Caco-2 (cell line): ENCODE measurements at regions not wholly inside any gene's neighbourhood (a gene's known extent, or its start where the extent isn't known, plus 50 kb on each side); places are given as distances from the start of the nearest gene placed in this dataset.

Experiments used
- BruUV-seq: library from RNA; stranded (reverse); fragments of 400-500 nt; replicated peaks from 2 replicates; lab custom pipeline; 2021; lab: Mats Ljungman, UMichigan
- CTCF ChIA-PET: fragments of 300-600 bp; sonication (Branson Sonifier 250); formaldehyde crosslinking; loops from one replicate; lab custom pipeline; 2022; ENCODE audit warnings: antibody characterized with exemption; lab: Charles Lee
- POLR2A ChIA-PET: fragments of 300-600 bp; sonication (Branson Sonifier 250); formaldehyde crosslinking; loops from one replicate; lab custom pipeline; 2022; ENCODE audit warnings: antibody characterized with exemption; lab: Charles Lee
- DNase-seq, 2 experiments: peaks; one replicate each; pipeline versions ENCODE4 v3.0.0 to v3.0.0-alpha.2; 2020 to 2022
- H3K27me3 ChIP-seq: replicated peaks from 2 replicates; pipeline ENCODE4 v1.6.0; 2011; ENCODE audit warnings: low read length; ENCODE audit not compliant: control insufficient read depth, insufficient read depth
- H3K36me3 ChIP-seq: 2 replicates; pipeline ENCODE4 v1.5.1; 2011; ENCODE audit warnings: low read length; ENCODE audit not compliant: control insufficient read depth, insufficient read depth
- H3K4me1 ChIP-seq: fragments of 250-450 bp; sonication (Bioruptor Pico); 2 replicates; pipeline ENCODE4 v1.5.1; 2020; ENCODE audit warnings: mild to moderate bottlenecking
- H3K4me3 ChIP-seq: 2 replicates; pipeline ENCODE4 v1.5.1; 2011; ENCODE audit warnings: low read depth, mild to moderate bottlenecking, control low read depth, low read length
- H3K9me3 ChIP-seq: fragments of 250-450 bp; sonication (Bioruptor Pico); 2 replicates; pipeline ENCODE4 v1.5.1; 2020; ENCODE audit warnings: mild to moderate bottlenecking, moderate library complexity
- H3K27ac Mint-ChIP-seq: one replicate; pipeline ENCODE4 v1.8.0; 2022; ENCODE audit warnings: mixed read lengths; ENCODE audit not compliant: unreplicated experiment
- H3K27me3 Mint-ChIP-seq: one replicate; pipeline ENCODE4 v1.8.0; 2022; ENCODE audit warnings: mixed read lengths; ENCODE audit not compliant: insufficient read depth, unreplicated experiment
- H3K36me3 Mint-ChIP-seq: one replicate; pipeline ENCODE4 v1.8.0; 2022; ENCODE audit warnings: mild to moderate bottlenecking, mixed read lengths; ENCODE audit not compliant: insufficient read depth, unreplicated experiment
- H3K4me1 Mint-ChIP-seq: one replicate; pipeline ENCODE4 v1.8.0; 2022; ENCODE audit warnings: low read depth, mixed read lengths; ENCODE audit not compliant: unreplicated experiment
- H3K4me3 Mint-ChIP-seq: one replicate; pipeline ENCODE4 v1.8.0; 2022; ENCODE audit warnings: mild to moderate bottlenecking, moderate library complexity, mixed read lengths; ENCODE audit not compliant: unreplicated experiment
- H3K9me3 Mint-ChIP-seq: one replicate; pipeline ENCODE4 v1.8.0; 2022; ENCODE audit warnings: mixed read lengths; ENCODE audit not compliant: unreplicated experiment
- intact Hi-C: fragments of 100-400 bp; cut with micrococcal nuclease; formaldehyde crosslinking; loops from one replicate; pipeline ENCODE4 v1.10.0; 2022; ENCODE audit not compliant: unreplicated experiment
- TF ChIP-seq, protein P1 (sequence below), 2 experiments: fragments of 200-600 bp in 1 of 2; IDR thresholded peaks; 1 replicate in 1 of 2; 2 replicates in 1 of 2; pipeline versions ENCODE4 v1.5.1 to v1.8.0; 2011 to 2022; ENCODE audit warnings: antibody characterized with exemption in 1 of 2, control low read depth in 1 of 2, inconsistent platforms in 1 of 2, low read depth in 1 of 2, low read length in 1 of 2, mild to moderate bottlenecking in 1 of 2, moderate library complexity in 1 of 2; ENCODE audit not compliant: insufficient read depth in 1 of 2, severe bottlenecking in 1 of 2, unreplicated experiment in 1 of 2

DNA sequence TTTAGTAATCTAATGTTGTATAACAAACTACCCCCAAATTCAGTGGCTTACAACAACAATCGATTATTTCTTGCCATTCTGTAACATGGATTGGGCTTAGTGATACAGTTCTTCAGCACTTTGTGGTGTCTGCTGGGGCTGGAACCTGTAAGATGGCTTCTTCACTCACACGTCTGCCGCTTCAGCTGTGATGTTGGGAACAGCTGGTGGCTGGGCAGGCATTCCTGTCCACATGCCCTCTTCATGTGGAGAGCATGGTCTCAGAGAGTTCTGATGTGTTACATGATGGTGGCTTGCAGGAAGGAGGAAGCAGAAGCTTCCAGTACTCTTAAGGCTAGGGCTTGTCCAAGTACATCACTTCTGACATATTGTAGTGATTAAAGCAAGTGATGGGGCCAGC, 276.9 kb downstream of the PTBP2 start:
- no peak for DNase-seq
- Histone ChIP-seq H3K4me3 (no peak overlapping the region), H3K9me3 (no peaks in the 10 kb centered on the region), H3K36me3 (no peaks in the 10 kb centered on the region), H3K27me3 (no peaks in the 10 kb centered on the region), H3K4me1 (no peaks in the 10 kb centered on the region)
- TF ChIP-seq, protein P1, sequence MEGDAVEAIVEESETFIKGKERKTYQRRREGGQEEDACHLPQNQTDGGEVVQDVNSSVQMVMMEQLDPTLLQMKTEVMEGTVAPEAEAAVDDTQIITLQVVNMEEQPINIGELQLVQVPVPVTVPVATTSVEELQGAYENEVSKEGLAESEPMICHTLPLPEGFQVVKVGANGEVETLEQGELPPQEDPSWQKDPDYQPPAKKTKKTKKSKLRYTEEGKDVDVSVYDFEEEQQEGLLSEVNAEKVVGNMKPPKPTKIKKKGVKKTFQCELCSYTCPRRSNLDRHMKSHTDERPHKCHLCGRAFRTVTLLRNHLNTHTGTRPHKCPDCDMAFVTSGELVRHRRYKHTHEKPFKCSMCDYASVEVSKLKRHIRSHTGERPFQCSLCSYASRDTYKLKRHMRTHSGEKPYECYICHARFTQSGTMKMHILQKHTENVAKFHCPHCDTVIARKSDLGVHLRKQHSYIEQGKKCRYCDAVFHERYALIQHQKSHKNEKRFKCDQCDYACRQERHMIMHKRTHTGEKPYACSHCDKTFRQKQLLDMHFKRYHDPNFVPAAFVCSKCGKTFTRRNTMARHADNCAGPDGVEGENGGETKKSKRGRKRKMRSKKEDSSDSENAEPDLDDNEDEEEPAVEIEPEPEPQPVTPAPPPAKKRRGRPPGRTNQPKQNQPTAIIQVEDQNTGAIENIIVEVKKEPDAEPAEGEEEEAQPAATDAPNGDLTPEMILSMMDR (IDR thresholded peaks at IDR 0.05; ENCODE audit: insufficient read depth in 1 of 2, low read depth in 1 of 2, low read length in 1 of 2, severe bottlenecking in 1 of 2, unreplicated experiment in 1 of 2), result no peak
- Mint-ChIP-seq H3K27ac (no peak overlapping the region), H3K9me3 (no peaks in the 10 kb centered on the region), H3K4me1 (no peaks in the 10 kb centered on the region), H3K4me3 (no peak overlapping the region), H3K27me3 (no peaks in the 10 kb centered on the region), H3K36me3 (no peaks in the 10 kb centered on the region)
- POLR2A ChIA-PET, result no interaction called here
- CTCF ChIA-PET, result no interaction called here
- no TSS peak for BruUV-seq
- intact Hi-C loops, result no loop called here

DNA sequence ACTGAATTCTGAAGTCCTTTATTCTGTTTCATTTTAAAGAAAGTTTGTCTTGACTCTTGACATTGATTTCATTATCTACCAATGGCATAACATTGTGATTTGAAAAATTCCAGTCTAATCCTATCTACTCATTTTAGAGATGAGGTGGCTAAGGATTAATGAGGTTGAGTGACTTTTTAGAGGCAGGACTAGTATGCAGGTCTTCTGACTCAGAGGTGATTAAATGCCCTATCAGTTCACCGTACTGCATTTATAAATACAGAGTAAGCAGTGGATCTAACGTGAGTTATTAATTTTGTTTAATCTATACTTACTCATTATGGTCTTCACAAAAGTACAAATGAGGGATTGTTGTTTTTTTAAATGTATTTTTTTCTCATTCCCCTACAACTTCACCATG, 277.6 kb downstream of the PTBP2 start:
- TF ChIP-seq, protein P1 (IDR thresholded peaks at IDR 0.05; ENCODE audit: insufficient read depth in 1 of 2, low read depth in 1 of 2, low read length in 1 of 2, severe bottlenecking in 1 of 2, unreplicated experiment in 1 of 2), result no peak
- Mint-ChIP-seq H3K27me3 (no peaks in the 10 kb centered on the region), H3K27ac (no peak overlapping the region), H3K9me3 (no peaks in the 10 kb centered on the region), H3K4me1 (no peaks in the 10 kb centered on the region), H3K36me3 (no peaks in the 10 kb centered on the region), H3K4me3 (no peak overlapping the region)
- intact Hi-C loops, result no loop called here
- H3K4me3 ChIP-seq, result no peak overlapping the region
- H3K4me1 ChIP-seq, result no peaks in the 10 kb centered on the region
- DNase-seq, result no peak
- BruUV-seq, result no TSS peak
- H3K27me3 ChIP-seq, result no peaks in the 10 kb centered on the region
- CTCF ChIA-PET, result no interaction called here
- no peaks in the 10 kb centered on the region for H3K36me3 ChIP-seq
- H3K9me3 ChIP-seq, result no peaks in the 10 kb centered on the region
- POLR2A ChIA-PET, result no interaction called here

DNA sequence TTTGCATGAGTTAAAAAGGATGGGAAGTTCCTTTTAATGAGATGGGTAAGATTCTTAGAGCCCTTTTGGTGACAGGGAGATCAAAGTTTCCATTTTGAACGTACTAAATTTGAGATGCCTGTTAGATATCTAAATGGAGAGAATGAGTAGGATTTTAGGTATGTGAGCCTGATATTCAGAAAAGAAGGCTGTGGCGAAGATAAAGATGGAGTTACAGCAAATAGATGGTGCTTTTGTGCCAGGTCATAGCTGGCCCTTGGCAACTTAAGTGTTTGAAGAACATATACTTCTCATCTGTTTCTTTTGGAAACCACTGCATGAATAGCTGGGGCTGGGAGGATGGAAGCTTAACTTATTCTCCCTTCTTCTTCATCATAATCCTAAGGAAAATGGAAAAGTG, 282.5 kb downstream of the PTBP2 start:
- H3K27me3 ChIP-seq, result no peaks in the 10 kb centered on the region
- intact Hi-C loops, result no loop called here
- Mint-ChIP-seq H3K9me3 (no peaks in the 10 kb centered on the region), H3K36me3 (no peaks in the 10 kb centered on the region), H3K27ac (no peak overlapping the region), H3K4me1 (no peaks in the 10 kb centered on the region), H3K4me3 (no peak overlapping the region), H3K27me3 (no peaks in the 10 kb centered on the region)
- TF ChIP-seq, protein P1 (IDR thresholded peaks at IDR 0.05; ENCODE audit: insufficient read depth in 1 of 2, low read depth in 1 of 2, low read length in 1 of 2, severe bottlenecking in 1 of 2, unreplicated experiment in 1 of 2), result no peak
- H3K4me3 ChIP-seq, result no peak overlapping the region
- no TSS peak for BruUV-seq
- H3K4me1 ChIP-seq, result no peaks in the 10 kb centered on the region
- ChIA-PET CTCF (no interaction called here), POLR2A (no interaction called here)
- H3K9me3 ChIP-seq, result no peaks in the 10 kb centered on the region
- DNase-seq, result no peak
- no peaks in the 10 kb centered on the region for H3K36me3 ChIP-seq
